ENCODE measurements at regions not wholly inside any gene's neighbourhood (a gene's known extent, or its start where the extent isn't known, plus 50 kb on each side); places are given as distances from the start of the nearest gene placed in this dataset.
"Not testable (repeated sequence)": the region's sequence is repeated elsewhere in the genome, so short reads cannot be mapped to it uniquely, and the experiment has no call there.

- no peak for FAIRE-seq
Measured at GRCh38 chr7:156022483-156023459, 210.5 kb upstream of the SHH start.

GRCh38 chr7:156021471-156021870, 209.2 kb upstream of the SHH start:
- FAIRE-seq: no peak

- FAIRE-seq: no peak
Measured at GRCh38 chr7:156020566-156020965, 208.3 kb upstream of the SHH start.

GRCh38 chr7:156019776-156020565, 207.7 kb upstream of the SHH start:
- FAIRE-seq: no peak

- no peak for FAIRE-seq
Measured at GRCh38 chr7:156019308-156019707, 207.0 kb upstream of the SHH start.

GRCh38 chr7:156017916-156018700, 205.8 kb upstream of the SHH start:
- no peak for FAIRE-seq

GRCh38 chr7:156017431-156017830, 205.2 kb upstream of the SHH start:
- FAIRE-seq: no peak

- no peak for FAIRE-seq
Measured at GRCh38 chr7:156015237-156016020, 203.2 kb upstream of the SHH start.

GRCh38 chr7:156014808-156015207, 202.5 kb upstream of the SHH start:
- FAIRE-seq: no peak

GRCh38 chr7:156014201-156014600, 201.9 kb upstream of the SHH start:
- FAIRE-seq: no peak

GRCh38 chr7:156012412-156012811, 200.1 kb upstream of the SHH start:
- FAIRE-seq: no peak

GRCh38 chr7:156009569-156009968, 197.3 kb upstream of the SHH start:
- FAIRE-seq: no peak

- not testable (repeated sequence) for FAIRE-seq
Measured at GRCh38 chr7:156006876-156007275, 194.6 kb upstream of the SHH start.

GRCh38 chr7:156006024-156006423, 193.8 kb upstream of the SHH start:
- no peak for FAIRE-seq

GRCh38 chr7:156005202-156005691, 193.0 kb upstream of the SHH start:
- no peak for FAIRE-seq

- no peak for FAIRE-seq
Measured at GRCh38 chr7:156004265-156005201, 192.3 kb upstream of the SHH start.

- no peak for FAIRE-seq
Measured at GRCh38 chr7:156003220-156004162, 191.2 kb upstream of the SHH start.

GRCh38 chr7:156002362-156003066, 190.3 kb upstream of the SHH start:
- FAIRE-seq: no peak
